ENCODE measurements at regions not wholly inside any gene's neighbourhood (a gene's known extent, or its start where the extent isn't known, plus 50 kb on each side); places are given as distances from the start of the nearest gene placed in this dataset.
A peak's percentile ranks its signal among the peaks of the same experiment; 100 is the strongest.
"Not testable (repeated sequence)": the region's sequence is repeated elsewhere in the genome, so short reads cannot be mapped to it uniquely, and the experiment has no call there.

GRCh38 chr12:46963977-46964971, 115.1 kb upstream of the PCED1B start:
- H3K9me3 ChIP-seq = no peaks in the 10 kb centered on the region
- no peak overlapping the region for H3K4me3 ChIP-seq
- H3K27me3 ChIP-seq (ENCODE audit: low read depth) = no peaks in the 10 kb centered on the region; the same call in 1 of the 2 replicates
- DNase-seq (ENCODE audit: low spot score in 2 of 2) = no peak
- no peaks in the 10 kb centered on the region for H3K36me3 ChIP-seq (replicated peaks)
- no peaks in the 10 kb centered on the region for H3K4me1 ChIP-seq
- in situ Hi-C loops (cut with MboI; ENCODE audit: low sequenced_read_pairs) = no loop called here

GRCh38 chr12:46965137-46965536, 114.3 kb upstream of the PCED1B start:
- Histone ChIP-seq H3K4me3 (no peak overlapping the region), H3K36me3 (replicated peaks) (no peaks in the 10 kb centered on the region), H3K4me1 (no peaks in the 10 kb centered on the region), H3K9me3 (no peaks in the 10 kb centered on the region), H3K27me3 (ENCODE audit: low read depth) (no peaks in the 10 kb centered on the region; the same call in 1 of the 2 replicates)
- DNase-seq (ENCODE audit: low spot score in 2 of 2) = no peak
- in situ Hi-C loops (cut with MboI; ENCODE audit: low sequenced_read_pairs) = no loop called here

GRCh38 chr12:46965880-46966279, 113.5 kb upstream of the PCED1B start:
- Histone ChIP-seq H3K36me3 (replicated peaks) (no peaks in the 10 kb centered on the region), H3K9me3 (no peaks in the 10 kb centered on the region), H3K4me3 (no peak overlapping the region), H3K4me1 (no peaks in the 10 kb centered on the region), H3K27me3 (ENCODE audit: low read depth) (no peaks in the 10 kb centered on the region; the same call in 1 of the 2 replicates)
- in situ Hi-C loops (cut with MboI; ENCODE audit: low sequenced_read_pairs) = no loop called here
- DNase-seq (ENCODE audit: low spot score in 2 of 2) = no peak

- Histone ChIP-seq H3K4me3 (no peak overlapping the region), H3K36me3 (replicated peaks) (no peaks in the 10 kb centered on the region), H3K27me3 (ENCODE audit: low read depth) (no peaks in the 10 kb centered on the region; the same call in 1 of the 2 replicates), H3K4me1 (no peaks in the 10 kb centered on the region), H3K9me3 (no peaks in the 10 kb centered on the region)
- DNase-seq (ENCODE audit: low spot score in 2 of 2) = no peak
- in situ Hi-C loops (cut with MboI; ENCODE audit: low sequenced_read_pairs) = no loop called here
Measured at GRCh38 chr12:46970636-46971035, 108.8 kb upstream of the PCED1B start.

- H3K4me1 ChIP-seq; H3K27me3 ChIP-seq (ENCODE audit: low read depth); DNase-seq (ENCODE audit: low spot score in 2 of 2); H3K9me3 ChIP-seq; H3K36me3 ChIP-seq (replicated peaks); H3K4me3 ChIP-seq; in situ Hi-C loops (cut with MboI; ENCODE audit: low sequenced_read_pairs): not testable (repeated sequence)
Measured at GRCh38 chr12:46973937-46974336, 105.5 kb upstream of the PCED1B start.

- Histone ChIP-seq H3K27me3 (ENCODE audit: low read depth) (no peaks in the 10 kb centered on the region), H3K4me1 (no peaks in the 10 kb centered on the region), H3K9me3 (no peaks in the 10 kb centered on the region), H3K4me3 (no peak overlapping the region), H3K36me3 (replicated peaks) (no peaks in the 10 kb centered on the region)
- in situ Hi-C loops (cut with MboI; ENCODE audit: low sequenced_read_pairs) = no loop called here
- no peak for DNase-seq (ENCODE audit: low spot score in 2 of 2)
Measured at GRCh38 chr12:46977871-46978375, 101.5 kb upstream of the PCED1B start.

- Histone ChIP-seq H3K27me3 (ENCODE audit: low read depth) (no peaks in the 10 kb centered on the region), H3K9me3 (no peaks in the 10 kb centered on the region)
Measured at GRCh38 chr12:46981622-46982021, 97.8 kb upstream of the PCED1B start.

GRCh38 chr12:46982629-46983392, 96.6 kb upstream of the PCED1B start:
- Histone ChIP-seq H3K27me3 (ENCODE audit: low read depth) (no peaks in the 10 kb centered on the region), H3K36me3 (replicated peaks) (no peaks in the 10 kb centered on the region), H3K4me3 (no peak overlapping the region), H3K4me1 (no peaks in the 10 kb centered on the region), H3K9me3 (no peaks in the 10 kb centered on the region)
- no peak for DNase-seq (ENCODE audit: low spot score in 2 of 2)
- in situ Hi-C loops (cut with MboI; ENCODE audit: low sequenced_read_pairs) = no loop called here

More at GRCh38 chr12:46981622-46982021, 97.8 kb upstream of the PCED1B start:
- Histone ChIP-seq H3K4me1 (no peaks in the 10 kb centered on the region), H3K36me3 (replicated peaks) (no peaks in the 10 kb centered on the region), H3K4me3 (no peak overlapping the region)
- no peak for DNase-seq (ENCODE audit: low spot score in 2 of 2)
- in situ Hi-C loops (cut with MboI; ENCODE audit: low sequenced_read_pairs) = no loop called here

GRCh38 chr12:46983393-46983793, 96.0 kb upstream of the PCED1B start:
- no peaks in the 10 kb centered on the region for H3K36me3 ChIP-seq (replicated peaks)

GRCh38 chr12:46983959-46984841, 95.2 kb upstream of the PCED1B start:
- no peaks in the 10 kb centered on the region for H3K27me3 ChIP-seq (ENCODE audit: low read depth)
- DNase-seq (ENCODE audit: low spot score in 2 of 2) = peak; percentile 6 to 33
- no peaks in the 10 kb centered on the region for H3K36me3 ChIP-seq (replicated peaks)
- in situ Hi-C loops (cut with MboI; ENCODE audit: low sequenced_read_pairs) = no loop called here
- no peaks in the 10 kb centered on the region for H3K4me1 ChIP-seq
- no peaks in the 10 kb centered on the region for H3K9me3 ChIP-seq
- no peak overlapping the region for H3K4me3 ChIP-seq

More at GRCh38 chr12:46983393-46983793, 96.0 kb upstream of the PCED1B start:
- Histone ChIP-seq H3K9me3 (no peaks in the 10 kb centered on the region), H3K4me3 (no peak overlapping the region), H3K4me1 (no peaks in the 10 kb centered on the region), H3K27me3 (ENCODE audit: low read depth) (no peaks in the 10 kb centered on the region)
- no peak for DNase-seq (ENCODE audit: low spot score in 2 of 2)
- in situ Hi-C loops (cut with MboI; ENCODE audit: low sequenced_read_pairs) = no loop called here

- in situ Hi-C loops (cut with MboI; ENCODE audit: low sequenced_read_pairs) = no loop called here
- Histone ChIP-seq H3K4me3 (no peak overlapping the region), H3K27me3 (ENCODE audit: low read depth) (no peaks in the 10 kb centered on the region), H3K36me3 (replicated peaks) (no peaks in the 10 kb centered on the region), H3K9me3 (no peaks in the 10 kb centered on the region), H3K4me1 (no peaks in the 10 kb centered on the region)
- no peak for DNase-seq (ENCODE audit: low spot score in 2 of 2)
Measured at GRCh38 chr12:46985816-46986215, 93.6 kb upstream of the PCED1B start.

- in situ Hi-C loops (cut with MboI; ENCODE audit: low sequenced_read_pairs) = not testable (repeated sequence)
Measured at GRCh38 chr12:46988122-46988521, 91.3 kb upstream of the PCED1B start.

GRCh38 chr12:46990211-46990610, 89.2 kb upstream of the PCED1B start:
- Histone ChIP-seq H3K4me3 (no peak overlapping the region), H3K27me3 (ENCODE audit: low read depth) (no peaks in the 10 kb centered on the region), H3K9me3 (no peaks in the 10 kb centered on the region), H3K4me1 (no peaks in the 10 kb centered on the region), H3K36me3 (replicated peaks) (no peaks in the 10 kb centered on the region)
- in situ Hi-C loops (cut with MboI; ENCODE audit: low sequenced_read_pairs) = no loop called here
- no peak for DNase-seq (ENCODE audit: low spot score in 2 of 2)

More at GRCh38 chr12:46988122-46988521, 91.3 kb upstream of the PCED1B start:
- H3K4me1 ChIP-seq; DNase-seq (ENCODE audit: low spot score in 2 of 2); H3K36me3 ChIP-seq (replicated peaks); H3K4me3 ChIP-seq; H3K9me3 ChIP-seq; H3K27me3 ChIP-seq (ENCODE audit: low read depth): not testable (repeated sequence)
